Upper lobe of right lung (tissue), 1 donor: ENCODE measurements at regions not wholly inside any gene's neighbourhood (a gene's known extent, or its start where the extent isn't known, plus 50 kb on each side); places are given as distances from the start of the nearest gene placed in this dataset.

Experiments used
- ATAC-seq: fragments of 200-7000 bp; cut with Tn5 transposase; one replicate; pipeline ENCODE4 v1.9.1; 2020; ENCODE audit warnings: mild to moderate bottlenecking, moderate library complexity
- DNase-seq: peaks from one replicate; pipeline ENCODE4 v3.0.0-alpha.2; 2020
- H3K27ac ChIP-seq: fragments of 200-600 bp; one replicate; pipeline ENCODE4 v1.8.0; 2022
- H3K27me3 ChIP-seq: fragments of 200-600 bp; one replicate; pipeline ENCODE4 v1.8.0; 2022; ENCODE audit warnings: mild to moderate bottlenecking
- H3K36me3 ChIP-seq: fragments of 200-600 bp; one replicate; pipeline ENCODE4 v1.8.0; 2022
- H3K4me1 ChIP-seq: fragments of 200-600 bp; one replicate; pipeline ENCODE4 v1.8.0; 2022
- H3K4me3 ChIP-seq: fragments of 200-600 bp; one replicate; pipeline ENCODE4 v1.8.0; 2022; ENCODE audit warnings: mild to moderate bottlenecking
- H3K9me3 ChIP-seq: fragments of 200-600 bp; one replicate; pipeline ENCODE4 v1.8.0; 2022
- CTCF ChIP-seq: fragments of 200-600 bp; IDR thresholded peaks from one replicate; pipeline ENCODE4 v1.8.0; 2022; ENCODE audit warnings: antibody characterized with exemption
- intact Hi-C: fragments of 100-400 bp; cut with DNase I; formaldehyde crosslinking; loops from one replicate; pipeline ENCODE4 v1.11.0; 2022
- donor health status: DM: no; HTN: yes; CAD: no; lungs with severe emphysema.

- Histone ChIP-seq H3K4me3 (no peak overlapping the region), H3K27ac (no peak overlapping the region), H3K36me3 (no peaks in the 10 kb centered on the region), H3K4me1 (no peaks in the 10 kb centered on the region), H3K9me3 (no peaks in the 10 kb centered on the region), H3K27me3 (no peaks in the 10 kb centered on the region)
- DNase-seq (no peak), ATAC-seq (no peak)
- no peak for TF ChIP-seq CTCF
- intact Hi-C loops = no loop called here
Measured at GRCh38 chr1:88371436-88372023, 312.5 kb upstream of the PKN2 start.

DNA sequence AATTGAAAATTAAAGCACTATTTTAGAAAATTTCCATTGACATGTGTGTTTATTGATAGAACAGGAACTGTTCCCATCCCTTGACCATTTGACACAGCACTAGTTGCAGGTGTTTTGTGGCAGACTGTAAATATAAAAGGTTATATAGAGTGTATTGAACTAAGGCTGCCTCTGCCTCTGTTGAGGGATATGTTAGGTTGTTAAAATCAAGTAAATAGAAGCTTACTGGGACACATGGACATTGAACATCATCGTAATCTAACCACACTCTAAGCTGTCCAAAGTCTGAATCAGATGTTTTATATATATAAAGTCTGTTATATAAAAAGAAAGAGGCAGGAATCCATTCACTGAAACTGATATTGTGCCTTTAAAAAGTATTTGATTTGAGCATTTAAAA lies 308.1 kb upstream of the PKN2 start:
- H3K4me3 ChIP-seq = no peak overlapping the region
- ATAC-seq = no peak
- DNase-seq = no peak
- H3K4me1 ChIP-seq = no peaks in the 10 kb centered on the region
- no peak overlapping the region for H3K27ac ChIP-seq
- no peaks in the 10 kb centered on the region for H3K36me3 ChIP-seq
- intact Hi-C loops = no loop called here
- H3K27me3 ChIP-seq = no peaks in the 10 kb centered on the region
- H3K9me3 ChIP-seq = no peaks in the 10 kb centered on the region
- TF ChIP-seq CTCF = no peak

GRCh38 chr1:88376421-88376820 lies 307.7 kb upstream of the PKN2 start:
- intact Hi-C loops = no loop called here
- TF ChIP-seq CTCF = no peak
- H3K27me3 ChIP-seq = no peaks in the 10 kb centered on the region
- DNase-seq (no peak), ATAC-seq (no peak)
- no peak overlapping the region for H3K4me3 ChIP-seq
- no peak overlapping the region for H3K27ac ChIP-seq
- H3K36me3 ChIP-seq = no peaks in the 10 kb centered on the region
- H3K9me3 ChIP-seq = no peaks in the 10 kb centered on the region
- no peaks in the 10 kb centered on the region for H3K4me1 ChIP-seq

DNA sequence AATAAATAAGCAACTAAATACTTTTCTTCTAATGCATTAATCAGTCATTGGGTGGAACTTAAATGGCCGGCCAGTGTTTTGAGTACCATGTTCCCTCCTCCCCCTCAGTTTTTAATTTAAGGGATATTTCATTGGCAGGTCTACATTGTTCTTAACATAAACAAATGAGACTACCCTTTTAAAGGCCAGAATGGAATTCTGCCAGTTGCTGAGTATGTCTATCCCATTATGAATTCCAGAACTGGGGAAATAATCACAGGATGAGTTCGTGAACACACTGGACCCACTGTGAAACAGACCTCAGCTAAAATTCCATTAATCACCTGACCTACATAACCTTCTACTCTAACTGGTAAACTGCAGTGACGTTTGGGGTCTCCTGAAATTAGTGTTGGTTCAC lies 305.5 kb upstream of the PKN2 start:
- Histone ChIP-seq H3K4me3 (no peak overlapping the region), H3K27me3 (no peaks in the 10 kb centered on the region), H3K4me1 (no peaks in the 10 kb centered on the region), H3K27ac (no peak overlapping the region), H3K36me3 (no peaks in the 10 kb centered on the region), H3K9me3 (no peaks in the 10 kb centered on the region)
- ATAC-seq (no peak), DNase-seq (no peak)
- TF ChIP-seq CTCF = no peak
- intact Hi-C loops = no loop called here

DNA sequence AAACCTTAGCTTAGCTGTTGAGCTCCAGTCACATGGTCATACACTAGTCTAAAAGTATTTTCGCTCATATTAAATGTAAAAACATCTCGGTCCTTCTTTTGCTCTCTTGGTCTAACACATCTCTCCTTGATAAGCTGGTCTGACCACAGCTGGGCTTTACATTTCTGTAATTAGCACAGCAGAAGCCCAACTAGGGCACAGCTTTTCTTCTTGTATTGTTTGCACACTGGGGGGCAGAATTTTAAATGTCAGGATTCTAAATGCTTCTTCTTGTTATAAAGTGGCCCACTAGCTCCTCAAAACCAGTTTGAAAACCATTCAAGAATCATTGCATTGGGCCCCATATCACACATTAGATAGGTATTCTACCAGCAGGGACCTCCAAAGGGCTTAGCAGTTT lies 289.1 kb upstream of the PKN2 start:
- no peak overlapping the region for H3K27ac ChIP-seq
- no peaks in the 10 kb centered on the region for H3K27me3 ChIP-seq
- H3K36me3 ChIP-seq = no peaks in the 10 kb centered on the region
- no peak for ATAC-seq
- intact Hi-C loops = no loop called here
- H3K9me3 ChIP-seq = no peaks in the 10 kb centered on the region
- no peak for TF ChIP-seq CTCF
- DNase-seq = no peak
- H3K4me1 ChIP-seq = no peaks in the 10 kb centered on the region
- no peak overlapping the region for H3K4me3 ChIP-seq

GRCh38 chr1:88398338-88398737 lies 285.7 kb upstream of the PKN2 start:
- Histone ChIP-seq H3K9me3 (no peaks in the 10 kb centered on the region), H3K4me1 (no peaks in the 10 kb centered on the region), H3K36me3 (no peaks in the 10 kb centered on the region), H3K27ac (no peak overlapping the region), H3K4me3 (no peak overlapping the region), H3K27me3 (no peaks in the 10 kb centered on the region)
- intact Hi-C loops = no loop called here
- no peak for ATAC-seq
- no peak for DNase-seq
- TF ChIP-seq CTCF = no peak
